Bone marrow (tissue), 2 donors: ENCODE measurements at regions not wholly inside any gene's neighbourhood (a gene's known extent, or its start where the extent isn't known, plus 50 kb on each side); places are given as distances from the start of the nearest gene placed in this dataset.
"Not testable (repeated sequence)": the region's sequence is repeated elsewhere in the genome, so short reads cannot be mapped to it uniquely, and the experiment has no call there.

Experiments
- DNase-seq, 2 donors: peaks; one replicate each; lab custom pipeline; 2025; lab: John Stamatoyannopoulos, UW

DNA sequence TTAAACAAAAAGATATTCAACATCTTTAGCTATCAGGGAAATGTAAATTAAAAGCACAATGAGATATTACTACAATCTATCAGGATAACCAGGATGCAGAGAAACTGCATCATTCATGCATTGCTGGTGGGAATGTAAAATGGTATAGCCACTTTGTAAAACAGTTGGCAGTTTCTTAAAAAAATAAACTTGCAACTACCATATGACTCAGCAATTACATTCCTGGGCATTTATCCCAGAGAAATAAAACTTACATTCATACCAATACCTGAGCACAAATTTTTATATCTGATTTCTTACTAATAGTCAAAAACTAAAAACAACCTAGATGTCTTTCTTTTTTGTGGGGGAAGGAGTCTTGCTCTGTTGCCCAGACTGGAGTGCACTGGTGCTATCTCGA is 190.3 kb upstream of the TAB2 start:
- no peak for DNase-seq

DNA sequence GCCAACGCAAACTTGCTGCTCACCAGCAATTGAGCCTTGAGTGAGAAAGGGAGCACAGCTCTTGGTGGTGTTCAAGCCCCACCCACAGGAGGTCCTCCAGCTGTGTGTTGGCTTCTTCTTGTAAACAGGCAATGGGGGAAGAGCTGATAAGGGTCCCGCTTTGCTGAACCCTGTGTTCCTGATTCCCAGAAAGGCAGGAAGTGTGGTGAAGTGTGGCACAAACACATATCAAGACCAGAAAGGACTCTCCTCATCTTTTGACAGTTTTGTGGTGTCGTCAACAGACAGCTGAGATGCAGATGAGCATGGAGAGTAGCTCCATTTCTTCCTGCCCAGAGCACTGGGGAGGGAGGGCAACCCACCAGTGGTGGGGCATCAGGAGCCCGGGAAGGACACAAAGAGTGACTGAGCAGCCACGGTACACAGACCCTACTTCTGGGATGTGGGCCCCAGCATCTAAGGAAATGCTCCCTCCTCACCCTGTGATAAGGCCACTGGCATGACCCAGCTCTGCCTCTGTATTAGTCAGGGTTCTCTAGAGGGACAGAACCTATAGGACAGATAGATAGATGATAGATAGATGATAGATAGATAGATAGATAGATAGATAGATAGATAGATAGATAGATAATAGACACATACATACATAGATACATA is 188.9 kb upstream of the TAB2 start:
- peak in 1 of 2 donors; percentile 93 for DNase-seq

DNA sequence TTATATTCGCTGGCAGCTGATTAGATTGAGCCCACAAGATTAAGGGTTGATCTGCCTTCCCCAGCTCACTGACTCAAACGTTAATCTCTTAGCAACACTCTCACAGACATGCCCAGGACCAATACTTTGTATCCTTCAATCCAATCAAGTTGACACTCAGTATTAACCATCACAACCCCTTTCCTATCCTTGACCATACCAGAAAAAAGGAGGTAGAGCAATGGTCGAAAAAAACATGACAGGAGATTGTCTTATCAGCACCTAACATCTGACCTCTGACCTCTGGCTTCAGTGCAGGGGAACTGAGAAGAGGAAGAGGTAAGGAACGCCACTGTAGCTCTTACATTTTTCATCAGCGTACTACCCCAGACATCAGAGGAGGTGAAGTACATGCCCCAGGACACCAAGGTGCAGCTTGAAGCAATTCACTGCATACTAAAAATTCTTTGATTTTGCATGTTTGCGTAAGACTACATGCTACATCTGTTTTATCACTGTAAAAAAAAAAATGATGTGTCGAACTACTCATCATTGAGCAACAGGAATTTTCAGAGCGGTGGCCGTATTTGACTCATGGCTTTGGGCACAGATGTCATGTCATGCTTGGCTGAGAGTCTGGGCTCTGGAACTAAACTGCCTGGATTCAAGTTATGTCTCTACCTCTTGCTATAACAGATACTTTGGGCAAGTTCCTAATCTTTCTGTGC is 188.0 kb upstream of the TAB2 start:
- DNase-seq: peak; percentile 11 to 82

DNA sequence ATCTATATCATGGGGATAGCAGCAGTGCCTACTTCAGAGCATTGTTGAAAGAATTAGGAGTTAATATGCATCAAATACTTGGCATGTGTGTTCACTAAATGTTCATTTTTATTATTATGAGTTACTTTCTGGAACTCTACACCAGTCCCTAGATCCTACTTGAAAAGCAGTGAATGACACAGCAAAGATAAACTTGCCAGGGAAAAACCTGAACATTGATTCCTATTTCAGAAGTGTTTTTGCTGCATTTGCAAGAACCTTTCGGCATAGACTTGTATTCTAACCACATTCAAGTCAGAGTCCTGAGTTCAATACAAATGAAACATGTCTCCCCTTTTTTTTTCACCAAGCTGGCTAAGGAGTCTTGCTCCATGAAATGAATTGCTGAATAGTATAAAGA is 187.4 kb upstream of the TAB2 start:
- DNase-seq: no peak

DNA sequence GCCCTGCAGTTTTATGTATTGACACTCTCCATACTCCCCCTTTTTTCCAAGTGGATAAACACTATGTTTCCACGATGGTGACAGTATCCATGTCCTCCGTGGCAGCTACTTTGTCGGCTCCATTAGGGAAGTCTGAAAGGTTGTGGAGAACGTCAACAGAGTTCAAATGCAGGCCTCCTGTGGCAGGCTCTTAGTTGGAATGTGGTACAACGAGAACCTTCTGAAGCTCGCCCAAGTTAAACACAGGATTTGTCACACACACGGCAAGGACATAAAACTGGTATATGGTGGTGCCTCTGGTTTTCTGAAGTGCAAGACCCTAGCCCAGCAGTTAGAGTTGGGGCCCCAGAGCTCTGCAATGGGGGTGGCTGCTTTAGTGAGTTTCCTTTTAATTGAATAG is 187.0 kb upstream of the TAB2 start:
- no peak for DNase-seq

DNA sequence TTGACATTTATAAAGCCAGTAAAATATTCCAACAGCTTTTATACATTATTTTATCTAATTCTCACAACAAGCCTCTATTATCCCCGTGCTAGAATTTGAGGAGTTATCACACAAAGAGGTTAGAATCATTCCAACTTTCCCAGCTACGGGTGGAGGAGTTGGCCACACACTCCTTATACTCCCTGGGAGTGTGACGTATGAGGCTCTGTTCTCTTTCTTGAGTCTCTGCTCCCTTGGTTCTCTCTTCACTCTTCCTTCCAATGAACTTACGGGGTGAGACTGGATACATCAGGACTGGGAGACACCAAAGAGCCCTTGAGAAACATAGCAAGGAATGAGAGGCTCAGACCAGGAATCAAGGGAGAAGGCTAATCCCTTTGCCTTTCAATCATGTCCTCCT is 185.6 kb upstream of the TAB2 start:
- DNase-seq: no peak

DNA sequence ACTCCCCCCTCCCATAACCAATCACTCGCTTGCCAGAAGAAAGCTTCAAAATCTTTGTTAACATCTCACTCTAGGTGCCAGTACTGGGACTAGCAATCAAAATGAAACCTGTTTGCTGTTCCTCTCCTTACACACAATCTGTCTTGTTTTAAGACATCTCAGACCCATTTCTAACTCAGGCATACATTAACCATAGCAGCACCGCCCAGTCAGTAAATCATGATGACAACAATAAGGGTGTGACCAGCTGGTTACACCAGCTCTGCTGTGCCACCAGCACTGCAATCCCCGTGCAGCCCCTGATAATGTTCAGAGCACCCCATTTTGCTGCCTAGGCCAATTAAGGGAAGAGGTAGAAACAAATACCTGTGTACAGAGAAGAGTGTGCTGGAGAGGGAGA is 185.2 kb upstream of the TAB2 start:
- no peak for DNase-seq

DNA sequence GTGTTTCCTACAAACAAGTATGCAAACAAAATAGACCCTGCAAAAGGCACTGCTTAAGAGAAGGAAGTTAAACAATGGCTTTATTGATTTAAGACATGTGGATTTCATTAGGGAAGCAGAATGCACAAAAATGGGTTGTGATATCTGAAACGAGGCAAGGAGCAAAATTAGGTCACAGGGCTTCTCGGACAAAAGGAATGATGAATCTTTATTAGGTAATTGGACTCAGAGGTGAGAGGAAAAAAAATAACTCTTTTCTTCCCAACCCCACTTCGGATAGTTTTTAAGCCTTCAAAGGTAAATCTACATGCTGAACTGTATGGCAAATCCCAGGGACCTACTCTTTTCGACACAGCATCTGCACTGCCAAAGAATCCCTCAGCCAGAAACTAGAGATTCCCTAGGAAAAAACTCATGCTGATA is 183.0 kb upstream of the TAB2 start:
- no peak for DNase-seq

DNA sequence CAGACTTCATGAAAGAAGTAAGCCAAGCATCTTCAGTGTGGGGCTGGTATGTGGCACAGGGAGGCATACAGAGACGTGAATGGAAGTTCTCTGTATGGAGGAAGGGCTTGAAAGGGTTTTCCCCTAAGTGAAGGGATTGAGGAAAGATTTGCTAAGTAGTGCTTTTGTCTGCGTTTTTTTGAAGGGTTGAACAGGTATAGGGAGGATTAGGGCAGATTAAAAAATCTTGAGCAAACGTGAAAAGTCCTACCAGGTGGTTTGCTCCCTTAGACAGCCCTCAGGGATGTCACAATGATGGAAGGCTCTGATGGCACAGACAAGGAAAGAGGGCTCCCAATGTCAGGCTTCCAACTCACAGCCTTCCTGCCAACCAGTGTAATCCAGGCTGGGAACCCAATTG is 181.7 kb upstream of the TAB2 start:
- DNase-seq: no peak

DNA sequence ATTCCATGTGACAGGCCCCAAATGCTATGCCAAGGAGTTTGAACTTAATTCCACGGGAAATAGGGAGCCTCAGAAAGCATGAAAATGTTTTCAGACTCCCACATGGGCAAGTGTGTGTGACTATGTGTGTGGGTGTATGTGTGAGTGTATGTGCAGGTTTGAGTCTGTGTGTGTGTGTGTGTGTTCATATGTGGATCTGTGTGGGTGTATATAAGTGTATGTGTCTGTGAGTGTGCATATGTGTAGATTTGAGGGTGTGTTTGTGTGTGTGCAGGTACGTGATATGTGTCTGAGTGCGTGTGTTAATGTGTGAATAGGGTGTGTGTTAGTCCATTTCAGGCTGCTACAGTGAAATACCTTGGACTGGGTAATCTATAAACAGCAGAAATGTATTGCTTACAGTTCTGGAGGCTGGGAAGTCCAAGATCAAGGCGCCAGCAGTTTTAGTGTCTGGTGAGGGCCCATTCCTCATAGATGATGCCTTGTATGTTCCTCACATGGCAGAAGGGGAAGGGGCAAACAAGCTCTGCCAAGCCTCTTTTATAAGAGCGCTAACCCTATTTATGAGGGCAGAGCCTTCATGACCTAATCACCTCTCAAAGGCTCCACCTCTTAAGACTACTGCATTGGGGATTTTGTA is 181.1 kb upstream of the TAB2 start:
- DNase-seq: no peak

DNA sequence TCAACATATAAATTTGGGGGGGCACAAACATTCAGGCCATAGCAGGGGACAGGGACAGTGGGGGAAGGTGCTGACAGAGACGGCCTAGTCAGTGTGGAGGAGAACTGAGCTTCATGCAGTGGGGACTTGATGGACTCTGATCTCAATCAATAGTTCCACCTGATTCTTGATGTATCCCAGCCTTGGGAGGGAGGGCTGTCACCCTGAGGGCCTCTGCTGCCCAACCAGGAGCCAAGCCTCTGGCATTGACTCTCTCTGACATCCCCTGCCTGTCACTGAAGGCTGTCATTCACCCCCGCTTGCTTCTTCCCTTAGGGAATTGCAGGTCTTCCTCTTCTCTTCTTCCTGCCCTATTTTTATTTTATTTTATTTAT is 180.6 kb upstream of the TAB2 start:
- no peak for DNase-seq

DNA sequence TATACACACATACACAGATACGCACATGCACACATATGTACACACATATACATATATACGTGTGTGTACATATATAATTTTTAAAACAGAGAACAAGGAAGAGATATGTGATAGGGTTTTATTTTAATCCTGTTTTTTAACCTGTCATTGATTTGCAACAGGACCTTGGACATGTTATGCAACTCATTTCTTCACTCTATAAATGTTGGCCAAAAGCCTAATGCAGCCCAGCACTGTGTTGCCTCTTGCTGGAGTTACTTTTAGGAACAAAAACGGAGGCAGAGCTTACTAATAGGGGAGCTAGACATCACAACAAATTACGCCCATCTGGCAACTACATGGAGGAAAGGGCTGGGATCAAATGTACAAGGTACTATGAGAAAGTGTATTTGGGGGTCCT is 179.9 kb upstream of the TAB2 start:
- DNase-seq: no peak

DNA sequence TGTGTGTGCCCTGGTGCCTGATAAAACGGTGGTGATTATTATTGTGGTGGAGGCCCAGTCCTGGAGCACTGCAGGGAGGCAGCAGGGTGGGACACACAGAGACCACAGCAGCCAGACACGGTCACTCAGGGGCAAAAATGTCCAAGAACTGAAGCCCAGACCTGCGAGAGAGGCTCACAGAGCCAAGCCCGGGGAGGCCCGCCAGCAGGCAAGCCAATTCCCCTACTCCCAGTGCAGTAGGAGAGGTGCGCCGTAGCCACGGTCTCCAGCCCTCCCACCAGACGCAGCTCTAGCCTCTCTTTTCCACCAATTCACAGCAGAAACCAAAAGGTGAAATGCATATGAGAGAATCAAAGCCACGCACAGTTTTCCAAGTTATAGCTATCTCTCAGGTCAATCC is 179.4 kb upstream of the TAB2 start:
- DNase-seq: no peak

DNA sequence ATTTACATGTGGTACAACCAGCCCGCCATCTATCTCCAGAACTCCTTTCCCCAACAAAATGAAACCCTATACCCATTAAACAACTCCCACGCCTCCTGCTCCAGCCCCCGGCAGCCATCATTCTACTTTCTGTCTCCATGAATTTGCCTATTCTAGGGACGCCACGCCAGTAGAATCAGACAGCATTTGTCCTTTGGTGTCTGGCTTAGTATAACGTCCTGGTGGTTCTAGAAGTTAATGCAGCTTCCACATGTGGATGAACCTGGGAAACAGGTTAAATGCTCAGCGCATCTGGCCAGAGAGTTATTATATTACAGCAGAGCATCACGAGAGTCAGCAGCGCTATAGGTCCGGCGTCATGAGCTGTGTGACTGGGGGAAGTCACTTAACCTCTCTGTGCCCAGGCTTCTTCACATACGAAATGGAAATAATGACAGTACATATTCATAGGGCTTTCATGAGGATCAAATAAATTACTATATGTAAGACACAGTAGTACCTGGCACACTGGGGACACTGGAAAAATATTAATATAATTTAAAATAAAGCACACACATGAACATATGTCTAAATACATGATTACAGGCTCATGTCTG is 178.7 kb upstream of the TAB2 start:
- DNase-seq: no peak

DNA sequence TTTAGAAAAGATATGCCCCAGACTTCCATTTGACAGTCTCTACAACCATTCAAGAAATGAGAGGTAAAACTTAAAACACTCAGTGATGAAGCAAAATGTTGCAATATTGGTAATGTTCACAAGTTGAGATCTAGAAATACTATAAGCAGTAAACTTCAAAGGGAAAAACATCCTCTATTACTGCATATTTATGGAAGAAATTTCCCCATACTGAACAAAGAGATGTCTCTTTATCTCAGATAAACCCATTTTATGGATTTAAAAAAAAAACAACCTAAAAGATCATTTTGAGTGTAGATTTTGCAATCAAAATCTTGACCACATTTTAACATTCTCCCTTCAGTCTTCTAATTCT is 177.8 kb upstream of the TAB2 start:
- no peak for DNase-seq

DNA sequence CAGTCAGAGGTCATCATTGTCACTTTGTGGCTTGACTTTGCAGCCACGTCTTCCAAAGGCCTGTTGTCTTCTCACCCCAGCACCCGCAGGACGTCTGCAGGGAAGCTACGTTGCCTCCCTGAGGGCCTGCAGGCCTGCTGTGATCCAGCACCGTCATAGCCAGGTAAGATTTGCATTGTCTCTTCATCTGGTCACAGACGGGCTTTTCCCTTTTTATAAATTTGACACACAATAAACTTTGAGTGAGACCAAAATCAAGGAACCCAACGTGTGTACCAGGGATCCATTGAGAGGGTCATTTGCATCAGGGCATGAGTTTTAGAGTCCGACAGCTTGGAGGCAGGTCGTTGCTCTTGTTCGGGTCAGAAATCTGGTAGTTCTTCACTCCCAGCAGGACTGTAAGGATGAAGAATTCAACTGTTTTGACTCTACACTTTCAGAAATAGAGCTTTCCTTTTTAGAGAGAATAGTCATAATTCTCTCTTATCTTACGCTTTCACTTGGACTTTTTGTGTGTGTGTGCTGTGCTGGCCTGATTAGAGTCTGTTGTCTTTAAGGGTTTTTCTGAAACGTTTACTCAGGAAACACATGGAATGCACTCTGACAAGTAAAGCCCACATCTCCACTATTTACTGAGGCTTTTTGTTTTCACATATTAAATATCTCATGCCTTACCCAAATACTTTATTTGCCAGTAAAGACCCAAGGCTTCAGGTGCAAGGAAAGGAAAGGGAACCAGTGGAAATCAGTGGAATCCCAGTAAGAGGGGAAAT is 177.2 kb upstream of the TAB2 start:
- peak in 1 of 2 donors; percentile 91 for DNase-seq

DNA sequence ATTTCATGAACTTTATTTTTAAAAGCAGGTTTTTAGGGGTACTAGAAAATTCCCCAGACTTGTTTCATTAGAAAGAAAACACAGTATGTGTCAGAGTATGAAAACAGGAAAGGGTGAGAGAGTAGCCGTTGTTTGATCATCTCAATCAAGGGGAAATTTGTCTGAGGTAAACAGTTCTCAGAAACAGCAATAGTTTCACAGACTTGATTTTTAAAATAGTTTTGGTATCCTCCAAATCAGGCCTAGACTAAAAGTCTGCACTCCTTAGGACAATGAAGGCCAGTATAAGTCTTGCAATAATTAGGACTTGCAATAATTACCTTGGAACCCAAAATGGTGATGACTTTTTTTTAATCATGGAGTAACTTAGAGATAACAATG is 176.6 kb upstream of the TAB2 start:
- DNase-seq: peak in 1 of 2 donors; percentile 82

DNA sequence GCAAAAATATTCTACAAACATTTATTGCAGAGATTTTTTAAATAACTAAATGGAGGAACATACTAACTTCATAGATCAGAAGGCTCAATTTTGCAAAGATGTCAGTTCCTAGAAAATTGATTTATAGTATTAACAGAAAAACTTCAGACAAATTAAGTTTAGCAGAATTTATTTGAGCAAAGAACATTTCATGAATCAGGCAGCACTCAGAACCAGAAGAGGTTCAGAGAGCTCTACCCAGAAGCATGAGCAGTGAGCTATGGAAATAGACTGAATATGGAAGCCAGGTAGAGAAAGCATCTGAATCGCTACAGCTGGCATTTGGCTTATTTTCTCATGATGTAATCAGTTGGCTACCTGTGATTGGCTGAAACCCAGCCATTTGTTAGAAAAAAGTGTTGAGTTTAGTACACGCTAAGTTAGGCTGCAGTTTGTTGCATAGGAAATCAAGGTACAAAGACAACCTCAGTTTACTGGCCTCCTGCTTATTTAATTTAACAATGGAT is 174.5 kb upstream of the TAB2 start:
- no peak for DNase-seq

DNA sequence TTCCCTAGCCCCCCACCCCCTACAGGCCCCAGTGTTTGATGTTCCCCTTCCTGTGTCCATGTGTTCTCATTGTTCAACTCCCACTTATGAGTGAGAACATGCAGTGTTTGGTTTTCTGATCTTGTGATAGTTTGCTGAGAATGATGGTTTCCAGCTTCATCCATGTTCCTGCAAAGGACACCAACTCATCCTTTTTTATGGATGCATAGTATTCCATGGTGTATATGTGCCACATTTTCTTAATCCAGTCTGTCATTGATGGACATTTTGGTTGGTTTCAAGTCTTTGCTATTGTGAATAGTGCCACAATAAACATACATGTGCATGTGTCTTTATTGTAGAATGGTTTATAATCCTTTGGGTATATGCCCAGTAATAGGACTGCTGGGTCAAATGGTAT is 171.7 kb upstream of the TAB2 start:
- DNase-seq: not testable (repeated sequence)

DNA sequence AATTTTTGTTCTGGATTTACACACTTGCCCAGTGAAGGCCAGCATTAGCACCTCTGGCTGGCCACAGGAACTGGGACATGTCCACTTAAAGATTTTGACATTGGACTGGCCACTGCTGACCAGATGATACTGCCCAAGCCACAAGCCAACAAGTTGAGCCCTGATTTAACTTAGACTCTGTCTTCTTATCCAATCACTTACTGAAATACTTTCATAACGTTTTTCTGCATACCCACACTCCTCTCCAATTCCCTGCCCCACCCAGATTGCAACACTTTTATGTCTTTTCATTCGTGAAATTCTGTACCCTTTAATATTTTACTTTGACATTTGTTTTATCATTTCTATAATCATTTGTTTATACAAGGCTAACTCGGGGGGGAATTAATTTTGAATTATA is 170.3 kb upstream of the TAB2 start:
- no peak for DNase-seq

DNA sequence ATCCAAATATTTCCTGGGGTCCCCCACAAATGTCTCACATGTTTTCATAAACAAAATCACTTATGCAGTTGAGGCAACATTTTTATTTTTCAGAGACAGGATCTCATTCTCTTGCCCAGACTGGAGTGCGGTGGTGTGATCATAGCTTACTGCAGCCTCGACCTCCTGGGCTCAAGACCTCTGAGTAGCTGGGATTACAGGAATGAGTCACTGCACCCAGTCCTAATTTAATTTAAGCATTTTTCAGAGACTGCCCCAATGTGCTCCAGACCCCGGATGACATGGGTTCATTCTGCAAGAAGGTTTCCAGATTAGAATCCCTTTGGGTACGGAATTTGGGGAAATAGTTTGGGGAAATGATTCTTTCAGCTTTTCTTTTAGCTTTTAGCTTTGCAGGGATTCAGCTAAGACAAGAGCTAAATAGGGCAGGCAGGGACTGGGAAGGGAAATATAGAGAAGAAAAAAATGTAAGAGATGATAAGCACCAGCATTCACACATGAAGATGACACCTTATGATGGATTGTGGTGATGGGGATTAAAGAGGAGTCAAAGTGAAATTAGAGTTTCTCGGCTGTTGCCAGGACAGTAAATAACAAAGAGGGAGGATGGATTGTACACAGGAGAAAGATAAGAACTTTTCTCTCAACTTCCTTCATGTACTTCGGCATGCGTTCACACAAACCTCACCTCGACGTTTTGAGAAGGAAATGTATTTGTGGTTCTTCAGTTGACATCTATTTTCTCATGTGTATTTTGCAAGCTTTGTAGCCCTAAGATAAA is 169.4 kb upstream of the TAB2 start:
- peak in 1 of 2 donors; percentile 66 for DNase-seq

DNA sequence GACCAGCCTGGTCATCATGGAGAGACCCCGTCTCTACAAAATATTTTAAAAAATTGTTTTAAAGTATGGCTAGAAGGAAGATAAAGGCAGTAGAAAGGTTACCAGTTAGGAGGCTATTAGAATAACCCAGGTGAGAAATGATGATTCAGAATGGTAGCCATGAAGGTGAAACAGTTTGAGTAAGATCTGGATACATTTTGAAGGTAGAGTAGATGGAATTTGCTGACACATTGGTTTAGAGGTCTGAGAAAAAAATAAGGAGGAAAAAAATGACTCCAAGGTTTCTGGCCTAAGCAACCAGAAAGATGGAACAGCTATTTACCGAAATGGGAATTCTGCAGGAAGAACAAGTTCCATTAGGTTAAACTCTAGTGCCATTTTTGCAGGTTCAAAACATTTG is 167.9 kb upstream of the TAB2 start:
- no peak for DNase-seq
